ENCODE measurements at regions not wholly inside any gene's neighbourhood (a gene's known extent, or its start where the extent isn't known, plus 50 kb on each side); places are given as distances from the start of the nearest gene placed in this dataset.
"Not testable (repeated sequence)": the region's sequence is repeated elsewhere in the genome, so short reads cannot be mapped to it uniquely, and the experiment has no call there.

GRCh38 chr2:89129440-89129839, 438.0 kb downstream of the RPIA start:
- not testable (repeated sequence) for TF ChIP-seq MAX (IDR thresholded peaks at IDR 0.05; ENCODE audit: insufficient read depth, insufficient read length); POLR2AphosphoS5 (IDR thresholded peaks at IDR 0.05; ENCODE audit: insufficient read depth, low read depth, low read length); GATA2 (IDR thresholded peaks at IDR 0.05; ENCODE audit: insufficient read depth, insufficient read length, low read depth, low read length)
- TF ChIP-seq, protein P1, sequence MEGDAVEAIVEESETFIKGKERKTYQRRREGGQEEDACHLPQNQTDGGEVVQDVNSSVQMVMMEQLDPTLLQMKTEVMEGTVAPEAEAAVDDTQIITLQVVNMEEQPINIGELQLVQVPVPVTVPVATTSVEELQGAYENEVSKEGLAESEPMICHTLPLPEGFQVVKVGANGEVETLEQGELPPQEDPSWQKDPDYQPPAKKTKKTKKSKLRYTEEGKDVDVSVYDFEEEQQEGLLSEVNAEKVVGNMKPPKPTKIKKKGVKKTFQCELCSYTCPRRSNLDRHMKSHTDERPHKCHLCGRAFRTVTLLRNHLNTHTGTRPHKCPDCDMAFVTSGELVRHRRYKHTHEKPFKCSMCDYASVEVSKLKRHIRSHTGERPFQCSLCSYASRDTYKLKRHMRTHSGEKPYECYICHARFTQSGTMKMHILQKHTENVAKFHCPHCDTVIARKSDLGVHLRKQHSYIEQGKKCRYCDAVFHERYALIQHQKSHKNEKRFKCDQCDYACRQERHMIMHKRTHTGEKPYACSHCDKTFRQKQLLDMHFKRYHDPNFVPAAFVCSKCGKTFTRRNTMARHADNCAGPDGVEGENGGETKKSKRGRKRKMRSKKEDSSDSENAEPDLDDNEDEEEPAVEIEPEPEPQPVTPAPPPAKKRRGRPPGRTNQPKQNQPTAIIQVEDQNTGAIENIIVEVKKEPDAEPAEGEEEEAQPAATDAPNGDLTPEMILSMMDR (IDR thresholded peaks at IDR 0.05; ENCODE audit: extremely low read depth in 1 of 2, insufficient read depth in 1 of 2, low read depth in 1 of 2, low read length in 2 of 2), result not testable (repeated sequence)
